SU-DHL-6 (cell line): ENCODE measurements at regions not wholly inside any gene's neighbourhood (a gene's known extent, or its start where the extent isn't known, plus 50 kb on each side); places are given as distances from the start of the nearest gene placed in this dataset.
"Not testable (repeated sequence)": the region's sequence is repeated elsewhere in the genome, so short reads cannot be mapped to it uniquely, and the experiment has no call there.

Experiments used
- H2AFZ ChIP-seq: fragments of 200-600 bp; sonication (generic); 2 replicates; pipeline ENCODE4 v1.6.1; 2014; ENCODE audit warnings: low read depth, mild to moderate bottlenecking, moderate library complexity, mixed read lengths, antibody characterized with exemption, low read length; ENCODE audit not compliant: severe bottlenecking
- H3F3A ChIP-seq: fragments of 200-600 bp; shearing (Covaris generic); 2 replicates; pipeline ENCODE4 v1.6.0; 2016; ENCODE audit warnings: antibody characterized with exemption, mild to moderate bottlenecking; ENCODE audit not compliant: insufficient read depth
- H3K27ac ChIP-seq: fragments of 200-600 bp; sonication (generic); 2 replicates; pipeline ENCODE4 v1.5.1; 2016; ENCODE audit warnings: low read depth, mild to moderate bottlenecking, low read length, moderate library complexity, mixed read lengths
- H3K27me3 ChIP-seq: fragments of 200-600 bp; sonication (generic), shearing (Covaris generic); 2 replicates; pipeline ENCODE4 v1.6.0; 2014; ENCODE audit warnings: mild to moderate bottlenecking, low read length
- H3K36me3 ChIP-seq: fragments of 200-600 bp; sonication (generic); 2 replicates; pipeline ENCODE4 v1.6.1; 2014; ENCODE audit warnings: mild to moderate bottlenecking, low read length, mixed read lengths
- H3K4me2 ChIP-seq: fragments of 300-600, 200-600 bp; shearing (Covaris generic), sonication (generic); 2 replicates; pipeline ENCODE4 v1.6.0; 2014; ENCODE audit warnings: low read length, low read depth, mild to moderate bottlenecking; ENCODE audit not compliant: poor library complexity, severe bottlenecking
- H3K4me3 ChIP-seq: fragments of 200-600 bp; sonication (generic); 2 replicates; pipeline ENCODE4 v1.5.1; 2014; ENCODE audit warnings: antibody characterized with exemption, low read length, mild to moderate bottlenecking, mixed read lengths; ENCODE audit not compliant: insufficient read depth, poor library complexity, severe bottlenecking
- H3K79me2 ChIP-seq: fragments of 200-600 bp; sonication (generic); 2 replicates; pipeline ENCODE4 v1.6.1; 2014; ENCODE audit warnings: mild to moderate bottlenecking, low read length, moderate library complexity; ENCODE audit not compliant: insufficient read depth
- H3K9ac ChIP-seq: fragments of 200-600 bp; sonication (generic); 2 replicates; pipeline ENCODE4 v1.7.0; 2014; ENCODE audit warnings: mild to moderate bottlenecking, low read length
- H3K9me2 ChIP-seq: fragments of 200-600 bp; sonication (generic); replicated peaks from 2 replicates; pipeline ENCODE4 v1.6.1; 2014; ENCODE audit warnings: low read length; ENCODE audit not compliant: insufficient read depth
- H3K9me3 ChIP-seq: fragments of 200-600 bp; sonication (generic); 2 replicates; pipeline ENCODE4 v1.6.1; 2014; ENCODE audit warnings: low read length, mixed read lengths; ENCODE audit not compliant: insufficient read depth
- H4K20me1 ChIP-seq: fragments of 200-600 bp; sonication (generic); 2 replicates; pipeline ENCODE4 v1.6.1; 2014; ENCODE audit warnings: low read depth, mild to moderate bottlenecking, antibody characterized with exemption, low read length, moderate library complexity, mixed read lengths
- EZH2phosphoT487 ChIP-seq: fragments of 200-600 bp; sonication (generic), shearing (Covaris generic); conservative IDR thresholded peaks from 2 replicates; pipeline ENCODE4 v1.6.1; 2018; ENCODE audit warnings: mild to moderate bottlenecking, antibody characterized with exemption, low read length, moderate library complexity, mixed read lengths
- TF ChIP-seq, protein P1 (sequence below): fragments of 200-600 bp; sonication (generic); IDR thresholded peaks from one replicate; pipeline ENCODE4 v1.5.1; 2017; ENCODE audit warnings: antibody characterized with exemption, mild to moderate bottlenecking, low read length, moderate library complexity; ENCODE audit not compliant: insufficient read depth, poor library complexity, severe bottlenecking

DNA sequence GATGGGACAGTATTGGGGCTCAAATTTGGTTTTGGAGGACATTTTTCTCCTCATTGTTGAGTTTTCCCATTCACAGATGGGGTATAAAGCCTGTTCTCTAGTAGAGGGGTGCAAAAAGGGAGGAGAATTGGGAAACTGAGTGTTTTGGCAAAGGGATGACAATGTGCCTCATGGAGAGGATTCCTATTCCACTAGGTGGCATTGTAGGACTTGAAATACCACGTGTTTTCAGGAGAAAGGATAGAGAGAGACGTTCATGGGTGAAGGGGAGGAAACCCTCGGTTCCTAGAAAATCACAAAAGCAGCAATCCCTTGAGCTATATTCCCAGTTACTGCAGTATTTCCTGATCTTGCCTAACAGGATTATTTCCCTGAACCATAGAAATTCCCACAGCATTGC, 113.7 kb upstream of the SRD5A2 start:
- no peaks in the 10 kb centered on the region for H3K79me2 ChIP-seq
- H3K9ac ChIP-seq = no peak overlapping the region
- no peak overlapping the region for H3K4me2 ChIP-seq
- H3K27ac ChIP-seq = no peak overlapping the region
- no peaks in the 10 kb centered on the region for H3K9me2 ChIP-seq
- H3F3A ChIP-seq = no peaks in the 10 kb centered on the region
- no peak overlapping the region for H2AFZ ChIP-seq
- TF ChIP-seq, protein P1, sequence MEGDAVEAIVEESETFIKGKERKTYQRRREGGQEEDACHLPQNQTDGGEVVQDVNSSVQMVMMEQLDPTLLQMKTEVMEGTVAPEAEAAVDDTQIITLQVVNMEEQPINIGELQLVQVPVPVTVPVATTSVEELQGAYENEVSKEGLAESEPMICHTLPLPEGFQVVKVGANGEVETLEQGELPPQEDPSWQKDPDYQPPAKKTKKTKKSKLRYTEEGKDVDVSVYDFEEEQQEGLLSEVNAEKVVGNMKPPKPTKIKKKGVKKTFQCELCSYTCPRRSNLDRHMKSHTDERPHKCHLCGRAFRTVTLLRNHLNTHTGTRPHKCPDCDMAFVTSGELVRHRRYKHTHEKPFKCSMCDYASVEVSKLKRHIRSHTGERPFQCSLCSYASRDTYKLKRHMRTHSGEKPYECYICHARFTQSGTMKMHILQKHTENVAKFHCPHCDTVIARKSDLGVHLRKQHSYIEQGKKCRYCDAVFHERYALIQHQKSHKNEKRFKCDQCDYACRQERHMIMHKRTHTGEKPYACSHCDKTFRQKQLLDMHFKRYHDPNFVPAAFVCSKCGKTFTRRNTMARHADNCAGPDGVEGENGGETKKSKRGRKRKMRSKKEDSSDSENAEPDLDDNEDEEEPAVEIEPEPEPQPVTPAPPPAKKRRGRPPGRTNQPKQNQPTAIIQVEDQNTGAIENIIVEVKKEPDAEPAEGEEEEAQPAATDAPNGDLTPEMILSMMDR = no peak
- no peak for TF ChIP-seq EZH2phosphoT487
- H3K36me3 ChIP-seq = no peaks in the 10 kb centered on the region
- no peak overlapping the region for H3K4me3 ChIP-seq
- no peaks in the 10 kb centered on the region for H4K20me1 ChIP-seq
- H3K9me3 ChIP-seq = peaks cover 26% of the 10 kb centered on the region
- no peaks in the 10 kb centered on the region for H3K27me3 ChIP-seq

DNA sequence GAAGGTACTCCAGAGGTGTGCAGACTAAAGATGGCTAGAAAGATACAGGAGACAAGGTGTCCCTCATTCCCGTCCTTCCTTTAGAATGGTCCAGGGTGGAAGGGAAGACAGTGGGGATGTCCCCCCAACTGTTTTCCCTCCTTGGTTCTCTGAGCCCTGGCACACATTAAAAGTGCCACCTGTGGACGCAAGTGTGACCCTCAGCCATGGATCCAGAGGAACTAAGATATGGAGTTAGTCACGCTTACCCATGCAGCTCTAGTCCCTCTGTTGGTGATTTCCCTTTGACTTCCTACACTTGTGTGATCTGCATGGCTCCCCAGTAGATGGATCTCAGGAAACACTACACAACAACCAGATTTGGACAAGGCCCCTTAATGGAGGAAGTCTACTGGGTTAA, 113.1 kb upstream of the SRD5A2 start:
- Histone ChIP-seq H3K27ac (no peak overlapping the region), H2AFZ (no peak overlapping the region), H3K79me2 (no peaks in the 10 kb centered on the region), H3K27me3 (no peaks in the 10 kb centered on the region), H3F3A (no peaks in the 10 kb centered on the region), H3K36me3 (no peaks in the 10 kb centered on the region), H4K20me1 (no peaks in the 10 kb centered on the region), H3K9me2 (no peaks in the 10 kb centered on the region), H3K4me2 (no peak overlapping the region), H3K4me3 (no peak overlapping the region), H3K9me3 (peaks cover 26% of the 10 kb centered on the region), H3K9ac (no peak overlapping the region)
- no peak for TF ChIP-seq EZH2phosphoT487
- TF ChIP-seq, protein P1 = no peak

DNA sequence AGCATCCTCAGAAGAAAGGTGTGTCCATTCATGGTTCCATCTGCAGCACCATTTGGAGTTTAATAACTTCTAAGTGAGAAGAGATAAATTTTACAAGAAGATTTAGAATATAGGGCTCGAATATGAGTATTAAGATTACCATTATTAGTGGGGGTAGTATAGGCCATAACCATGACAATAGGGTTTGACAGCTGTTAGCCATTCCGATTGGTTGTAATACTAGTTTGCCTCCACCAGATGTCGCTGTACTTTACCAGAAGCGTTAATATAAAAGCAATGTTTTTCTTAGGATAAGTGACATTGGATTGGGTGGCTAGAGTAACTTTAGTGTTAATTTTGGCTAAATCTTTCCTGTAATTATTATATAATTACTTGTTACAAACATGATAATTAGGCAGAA, 107.5 kb upstream of the SRD5A2 start:
- H4K20me1 ChIP-seq = no peaks in the 10 kb centered on the region
- no peaks in the 10 kb centered on the region for H3K36me3 ChIP-seq
- no peak overlapping the region for H3K27ac ChIP-seq
- no peak overlapping the region for H2AFZ ChIP-seq
- TF ChIP-seq, protein P1 = peak; percentile 74
- no peak for TF ChIP-seq EZH2phosphoT487
- H3K4me2 ChIP-seq = no peak overlapping the region
- H3K4me3 ChIP-seq = no peak overlapping the region
- H3F3A ChIP-seq = no peaks in the 10 kb centered on the region
- no peaks in the 10 kb centered on the region for H3K27me3 ChIP-seq
- H3K9ac ChIP-seq = no peak overlapping the region
- peaks cover 28% of the 10 kb centered on the region; the same call in 1 of the 2 replicates for H3K9me3 ChIP-seq
- no peaks in the 10 kb centered on the region for H3K79me2 ChIP-seq
- H3K9me2 ChIP-seq = no peaks in the 10 kb centered on the region

DNA sequence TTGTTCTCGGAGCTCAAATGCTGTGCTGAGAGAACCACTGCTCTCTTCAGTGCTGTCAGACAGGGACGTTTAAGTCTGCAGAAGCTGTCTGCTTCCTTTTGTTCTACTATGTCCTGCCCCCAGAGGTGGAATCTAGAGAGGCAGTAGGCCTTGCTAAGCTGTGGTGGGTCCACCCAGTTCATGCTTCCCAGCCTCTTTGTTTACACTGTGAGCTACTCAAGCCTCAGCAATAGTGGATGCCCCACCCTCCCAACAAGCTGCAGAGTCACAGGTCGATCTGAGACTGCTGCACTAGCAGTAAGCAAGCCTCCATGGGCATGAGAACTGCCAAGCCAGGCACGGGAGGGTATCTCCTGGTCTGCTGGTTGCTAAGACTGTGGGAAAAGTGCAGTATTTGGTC, 102.8 kb upstream of the SRD5A2 start:
- H3K36me3 ChIP-seq, H4K20me1 ChIP-seq, H2AFZ ChIP-seq, H3K79me2 ChIP-seq, H3K4me2 ChIP-seq, H3K9ac ChIP-seq, H3K4me3 ChIP-seq, H3F3A ChIP-seq, H3K9me2 ChIP-seq, H3K27ac ChIP-seq, H3K27me3 ChIP-seq: not testable (repeated sequence)
- peaks cover 15% of the 10 kb centered on the region; the same call in 1 of the 2 replicates for H3K9me3 ChIP-seq
